WTC11 (cell line): ENCODE measurements at regions not wholly inside any gene's neighbourhood (a gene's known extent, or its start where the extent isn't known, plus 50 kb on each side); places are given as distances from the start of the nearest gene placed in this dataset.

Source experiments
- ATF2 ChIP-seq: sonication (generic); formaldehyde crosslinking; IDR thresholded peaks from 2 replicates; pipeline ENCODE4 v1.8.1; 2022; ENCODE audit warnings: low read depth, missing genetic modification reagents, borderline replicate concordance
- CTCF ChIP-seq: fragments of 200-600 bp; IDR thresholded peaks from 2 replicates; pipeline ENCODE4 v1.8.0; 2022; ENCODE audit warnings: antibody characterized with exemption
- KAT7 ChIP-seq: sonication (generic); formaldehyde crosslinking; IDR thresholded peaks from 2 replicates; pipeline ENCODE4 v1.8.1; 2023; ENCODE audit warnings: missing genetic modification reagents, mild to moderate bottlenecking, borderline replicate concordance
- NR2C2 ChIP-seq: sonication (generic); formaldehyde crosslinking; IDR thresholded peaks from 2 replicates; pipeline ENCODE4 v1.8.0; 2022; ENCODE audit warnings: mild to moderate bottlenecking, missing genetic modification reagents
- SP1 ChIP-seq: sonication (generic); formaldehyde crosslinking; conservative IDR thresholded peaks from 2 replicates; pipeline ENCODE4 v1.8.1; 2022; ENCODE audit warnings: missing genetic modification reagents
- TEAD1 ChIP-seq: sonication (generic); formaldehyde crosslinking; IDR thresholded peaks from 2 replicates; pipeline ENCODE4 v1.8.0; 2022; ENCODE audit warnings: mild to moderate bottlenecking, missing genetic modification reagents
- TF ChIP-seq, protein P1 (sequence below): sonication (generic); formaldehyde crosslinking; IDR thresholded peaks from 2 replicates; pipeline ENCODE4 v1.8.1; 2022; ENCODE audit warnings: mild to moderate bottlenecking, moderate library complexity, missing genetic modification reagents
- TF ChIP-seq, protein P2 (sequence below): sonication (generic); formaldehyde crosslinking; conservative IDR thresholded peaks from 2 replicates; pipeline ENCODE4 v1.8.1; 2022; ENCODE audit warnings: mild to moderate bottlenecking, missing genetic modification reagents

DNA sequence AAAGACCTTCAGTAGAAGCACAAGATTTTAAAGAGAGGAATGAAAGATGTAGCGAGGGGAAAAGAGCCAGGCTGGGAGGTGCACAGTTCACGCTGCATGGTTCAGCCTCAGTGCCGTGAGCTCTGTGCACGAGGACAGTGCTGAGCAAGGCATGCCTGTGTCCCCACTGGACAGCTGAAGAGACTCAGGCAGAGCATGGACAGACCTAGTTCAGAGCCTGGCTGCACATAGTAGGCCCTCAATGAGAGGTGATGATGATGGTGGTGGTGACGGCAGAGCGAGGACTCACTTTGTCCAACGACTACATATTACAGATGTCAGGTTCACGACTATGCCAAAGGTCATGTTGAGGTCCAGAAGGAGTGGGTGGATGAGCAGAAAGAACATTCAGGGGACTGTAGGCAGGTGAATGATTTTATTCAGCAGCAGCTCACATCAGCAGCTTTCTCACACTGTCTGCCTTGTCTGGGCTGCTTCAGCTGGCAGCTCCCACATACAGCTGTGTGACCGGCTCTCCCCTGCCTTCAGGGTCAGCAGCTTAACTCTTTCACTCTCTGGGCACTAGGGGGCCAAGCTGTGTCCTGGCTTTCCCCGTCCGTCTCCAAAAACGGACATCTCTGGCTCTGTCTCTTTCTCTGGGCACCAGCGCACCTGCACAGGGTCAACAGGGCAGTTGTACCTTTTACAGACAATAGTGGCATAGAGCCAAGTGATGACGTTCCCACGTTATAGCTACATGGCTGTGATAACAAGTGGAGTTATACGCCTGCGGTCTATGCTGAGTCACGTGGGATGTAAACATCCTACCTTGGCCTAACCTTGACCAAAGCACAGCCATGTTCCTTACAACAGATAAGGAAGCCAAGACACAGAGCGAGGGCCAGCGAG is 83.4 kb upstream of the KCNK12 start:
- no peak for TF ChIP-seq NR2C2
- TF ChIP-seq TEAD1 (CRISPR knock-in tag), result no peak
- TF ChIP-seq CTCF, result peak; percentile 32; the same call in 1 of the 2 replicates
- TF ChIP-seq SP1 (CRISPR knock-in tag), result no peak
- TF ChIP-seq, protein P1, sequence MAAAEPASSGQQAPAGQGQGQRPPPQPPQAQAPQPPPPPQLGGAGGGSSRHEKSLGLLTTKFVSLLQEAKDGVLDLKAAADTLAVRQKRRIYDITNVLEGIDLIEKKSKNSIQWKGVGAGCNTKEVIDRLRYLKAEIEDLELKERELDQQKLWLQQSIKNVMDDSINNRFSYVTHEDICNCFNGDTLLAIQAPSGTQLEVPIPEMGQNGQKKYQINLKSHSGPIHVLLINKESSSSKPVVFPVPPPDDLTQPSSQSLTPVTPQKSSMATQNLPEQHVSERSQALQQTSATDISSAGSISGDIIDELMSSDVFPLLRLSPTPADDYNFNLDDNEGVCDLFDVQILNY (CRISPR knock-in tag), result no peak
- TF ChIP-seq ATF2 (CRISPR knock-in tag), result no peak
- TF ChIP-seq, protein P2, sequence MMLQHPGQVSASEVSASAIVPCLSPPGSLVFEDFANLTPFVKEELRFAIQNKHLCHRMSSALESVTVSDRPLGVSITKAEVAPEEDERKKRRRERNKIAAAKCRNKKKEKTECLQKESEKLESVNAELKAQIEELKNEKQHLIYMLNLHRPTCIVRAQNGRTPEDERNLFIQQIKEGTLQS (CRISPR knock-in tag), result no peak
- no peak for TF ChIP-seq KAT7 (CRISPR knock-in tag)
